Spleen (tissue), 7 donors: ENCODE measurements at regions not wholly inside any gene's neighbourhood (a gene's known extent, or its start where the extent isn't known, plus 50 kb on each side); places are given as distances from the start of the nearest gene placed in this dataset.
"Not testable (repeated sequence)": the region's sequence is repeated elsewhere in the genome, so short reads cannot be mapped to it uniquely, and the experiment has no call there.

Source experiments
- POLR2A ChIP-seq, 3 donors: fragments of 450-650 bp; IDR thresholded peaks; one replicate each; pipeline ENCODE4 v1.5.1; 2017; ENCODE audit warnings: antibody characterized with exemption in 3 of 3, mild to moderate bottlenecking in 1 of 3
- POLR2AphosphoS5 ChIP-seq, 3 donors: sonication (generic); formaldehyde crosslinking; IDR thresholded peaks; one replicate each; pipeline ENCODE4 v1.5.1; 2017; ENCODE audit warnings: antibody characterized with exemption in 3 of 3
- TF ChIP-seq, protein P1 (sequence below), 11 experiments: fragments of 200-600 bp in 7 of 11; fragments of 450-650 bp in 4 of 11; sonication (generic) in 4 of 11; IDR thresholded peaks in 8 of 11; conservative IDR thresholded peaks in 3 of 11; 1 replicate in 7 of 11; 2 replicates in 4 of 11; pipeline versions ENCODE4 v1.4.0 to v1.8.0; 2016 to 2021; ENCODE audit warnings: antibody characterized with exemption in 11 of 11, inconsistent platforms in 4 of 11, mild to moderate bottlenecking in 1 of 11
- donor health status: DM: no; HTN: no; CAD: no; lungs with moderate emphysema.
- donor health status: DM: no; HTN: no; CAD: no.
- donor health status: DM: no; HTN: no; CAD: no.

DNA sequence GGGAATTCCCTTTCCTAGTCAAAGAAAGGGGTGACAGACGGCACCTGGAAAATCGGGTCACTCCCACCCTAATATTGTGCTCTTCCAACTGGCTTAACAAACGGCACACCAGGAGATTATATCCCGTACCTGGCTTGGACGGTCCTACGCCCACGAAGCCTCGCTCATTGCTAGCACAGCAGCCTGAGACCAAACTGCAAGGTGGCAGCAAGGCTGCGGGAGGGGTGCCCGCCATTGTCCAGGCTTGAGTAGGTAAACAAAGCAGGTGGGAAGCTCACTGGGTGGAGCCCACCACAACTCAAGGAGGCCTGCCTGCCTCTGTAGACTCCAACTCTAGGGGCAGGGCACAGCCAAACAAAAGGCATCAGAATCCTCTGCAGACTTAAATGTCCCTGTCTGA is 457.8 kb upstream of the PIK3R1 start:
- TF ChIP-seq POLR2A, POLR2AphosphoS5 (IDR thresholded peaks at IDR 0.05): not testable (repeated sequence)
- TF ChIP-seq, protein P1, sequence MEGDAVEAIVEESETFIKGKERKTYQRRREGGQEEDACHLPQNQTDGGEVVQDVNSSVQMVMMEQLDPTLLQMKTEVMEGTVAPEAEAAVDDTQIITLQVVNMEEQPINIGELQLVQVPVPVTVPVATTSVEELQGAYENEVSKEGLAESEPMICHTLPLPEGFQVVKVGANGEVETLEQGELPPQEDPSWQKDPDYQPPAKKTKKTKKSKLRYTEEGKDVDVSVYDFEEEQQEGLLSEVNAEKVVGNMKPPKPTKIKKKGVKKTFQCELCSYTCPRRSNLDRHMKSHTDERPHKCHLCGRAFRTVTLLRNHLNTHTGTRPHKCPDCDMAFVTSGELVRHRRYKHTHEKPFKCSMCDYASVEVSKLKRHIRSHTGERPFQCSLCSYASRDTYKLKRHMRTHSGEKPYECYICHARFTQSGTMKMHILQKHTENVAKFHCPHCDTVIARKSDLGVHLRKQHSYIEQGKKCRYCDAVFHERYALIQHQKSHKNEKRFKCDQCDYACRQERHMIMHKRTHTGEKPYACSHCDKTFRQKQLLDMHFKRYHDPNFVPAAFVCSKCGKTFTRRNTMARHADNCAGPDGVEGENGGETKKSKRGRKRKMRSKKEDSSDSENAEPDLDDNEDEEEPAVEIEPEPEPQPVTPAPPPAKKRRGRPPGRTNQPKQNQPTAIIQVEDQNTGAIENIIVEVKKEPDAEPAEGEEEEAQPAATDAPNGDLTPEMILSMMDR (IDR thresholded peaks at IDR 0.05 in 8 of 11, conservative IDR thresholded peaks at IDR 0.05 in 3 of 11), result not testable (repeated sequence)
